Spleen (tissue), 7 donors: ENCODE measurements at regions not wholly inside any gene's neighbourhood (a gene's known extent, or its start where the extent isn't known, plus 50 kb on each side); places are given as distances from the start of the nearest gene placed in this dataset.

Source experiments
- CTCF ChIP-seq, 11 experiments: fragments of 200-600 bp in 7 of 11; fragments of 450-650 bp in 4 of 11; sonication (generic) in 4 of 11; IDR thresholded peaks in 8 of 11; conservative IDR thresholded peaks in 3 of 11; 1 replicate in 7 of 11; 2 replicates in 4 of 11; pipeline versions ENCODE4 v1.4.0 to v1.8.0; 2016 to 2021; ENCODE audit warnings: antibody characterized with exemption in 11 of 11, inconsistent platforms in 4 of 11, mild to moderate bottlenecking in 1 of 11
- POLR2A ChIP-seq, 3 donors: fragments of 450-650 bp; IDR thresholded peaks; one replicate each; pipeline ENCODE4 v1.5.1; 2017; ENCODE audit warnings: antibody characterized with exemption in 3 of 3, mild to moderate bottlenecking in 1 of 3
- POLR2AphosphoS5 ChIP-seq, 3 donors: sonication (generic); formaldehyde crosslinking; IDR thresholded peaks; one replicate each; pipeline ENCODE4 v1.5.1; 2017; ENCODE audit warnings: antibody characterized with exemption in 3 of 3
- donor health status: DM: no; HTN: no; CAD: no; lungs with moderate emphysema.
- donor health status: DM: no; HTN: no; CAD: no.
- donor health status: DM: no; HTN: no; CAD: no.

GRCh38 chr3:76501315-76501714 lies 538.6 kb upstream of the ROBO2 start:
- no peak for TF ChIP-seq POLR2AphosphoS5 (IDR thresholded peaks at IDR 0.05)
- TF ChIP-seq CTCF (IDR thresholded peaks at IDR 0.05 in 8 of 11, conservative IDR thresholded peaks at IDR 0.05 in 3 of 11), result no peak
- TF ChIP-seq POLR2A (IDR thresholded peaks at IDR 0.05), result no peak
